ENCODE measurements at regions not wholly inside any gene's neighbourhood (a gene's known extent, or its start where the extent isn't known, plus 50 kb on each side); places are given as distances from the start of the nearest gene placed in this dataset.

GRCh38 chr11:113553235-113553634, 78.0 kb upstream of the DRD2 start:
- no peak for DNase-seq

- no peak for DNase-seq
Observed at GRCh38 chr11:113552271-113552670, 77.1 kb upstream of the DRD2 start.

GRCh38 chr11:113551645-113552044, 76.4 kb upstream of the DRD2 start:
- DNase-seq: no peak

GRCh38 chr11:113549611-113550578, 74.7 kb upstream of the DRD2 start:
- DNase-seq: no peak

- no peak for DNase-seq
Observed at GRCh38 chr11:113549061-113549460, 73.9 kb upstream of the DRD2 start.

- DNase-seq: no peak
Observed at GRCh38 chr11:113547739-113548138, 72.5 kb upstream of the DRD2 start.

GRCh38 chr11:113546757-113547507, 71.7 kb upstream of the DRD2 start:
- DNase-seq: no peak

- DNase-seq: no peak
Observed at GRCh38 chr11:113542420-113542819, 67.2 kb upstream of the DRD2 start.

GRCh38 chr11:113540416-113541330, 65.5 kb upstream of the DRD2 start:
- DNase-seq: no peak

GRCh38 chr11:113538451-113539412, 63.5 kb upstream of the DRD2 start:
- no peak for DNase-seq

- DNase-seq: no peak
Observed at GRCh38 chr11:113534625-113535024, 59.4 kb upstream of the DRD2 start.

GRCh38 chr11:113533425-113533698, 58.2 kb upstream of the DRD2 start:
- no peak for DNase-seq

GRCh38 chr11:113532697-113533424, 57.7 kb upstream of the DRD2 start:
- DNase-seq: peak; percentile 56

GRCh38 chr11:113531575-113532451, 56.6 kb upstream of the DRD2 start:
- no peak for DNase-seq

GRCh38 chr11:113531083-113531482, 55.9 kb upstream of the DRD2 start:
- no peak for DNase-seq

- no peak for DNase-seq
Observed at GRCh38 chr11:113529606-113530005, 54.4 kb upstream of the DRD2 start.

GRCh38 chr11:113528982-113529381, 53.8 kb upstream of the DRD2 start:
- DNase-seq: no peak

GRCh38 chr11:113526521-113526920, 51.3 kb upstream of the DRD2 start:
- DNase-seq: no peak
